ENCODE measurements at regions not wholly inside any gene's neighbourhood (a gene's known extent, or its start where the extent isn't known, plus 50 kb on each side); places are given as distances from the start of the nearest gene placed in this dataset.

GRCh38 chr15:70195587-70196305, 98.0 kb upstream of the TLE3 start:
- no peak for DNase-seq

- no peak for DNase-seq
Measured at GRCh38 chr15:70195171-70195570, 97.5 kb upstream of the TLE3 start.

GRCh38 chr15:70194266-70194665, 96.5 kb upstream of the TLE3 start:
- DNase-seq = no peak

- no peak for DNase-seq
Measured at GRCh38 chr15:70193734-70194133, 96.0 kb upstream of the TLE3 start.

- DNase-seq = no peak
Measured at GRCh38 chr15:70192490-70192889, 94.8 kb upstream of the TLE3 start.

GRCh38 chr15:70192041-70192440, 94.3 kb upstream of the TLE3 start:
- DNase-seq = no peak

GRCh38 chr15:70190965-70191364, 93.2 kb upstream of the TLE3 start:
- no peak for DNase-seq

GRCh38 chr15:70189826-70190695, 92.3 kb upstream of the TLE3 start:
- no peak for DNase-seq

GRCh38 chr15:70188286-70188685, 90.6 kb upstream of the TLE3 start:
- no peak for DNase-seq

GRCh38 chr15:70187331-70187730, 89.6 kb upstream of the TLE3 start:
- no peak for DNase-seq

GRCh38 chr15:70186152-70186551, 88.4 kb upstream of the TLE3 start:
- no peak for DNase-seq

- no peak for DNase-seq
Measured at GRCh38 chr15:70185251-70185711, 87.6 kb upstream of the TLE3 start.

GRCh38 chr15:70182858-70183695, 85.4 kb upstream of the TLE3 start:
- no peak for DNase-seq

- DNase-seq = no peak
Measured at GRCh38 chr15:70181626-70182255, 84.0 kb upstream of the TLE3 start.

GRCh38 chr15:70180186-70180875, 82.6 kb upstream of the TLE3 start:
- no peak for DNase-seq

- no peak for DNase-seq
Measured at GRCh38 chr15:70179309-70179892, 81.7 kb upstream of the TLE3 start.

- DNase-seq = no peak
Measured at GRCh38 chr15:70178335-70179084, 80.8 kb upstream of the TLE3 start.

GRCh38 chr15:70172566-70173225, 75.0 kb upstream of the TLE3 start:
- DNase-seq = no peak

GRCh38 chr15:70172124-70172523, 74.4 kb upstream of the TLE3 start:
- no peak for DNase-seq

- no peak for DNase-seq
Measured at GRCh38 chr15:70171256-70171886, 73.7 kb upstream of the TLE3 start.

Data from stimulated activated CD4-positive, alpha-beta T cell treated with anti-CD3 and anti-CD28 coated beads, Interleukin-15, amount 100 ng/mL, for 24 hours (primary cell).